Smooth muscle cell (in vitro differentiated cells): ENCODE measurements at regions not wholly inside any gene's neighbourhood (a gene's known extent, or its start where the extent isn't known, plus 50 kb on each side); places are given as distances from the start of the nearest gene placed in this dataset.

ENCODE experiments used
- DNase-seq: peaks from one replicate; lab custom pipeline; 2025; ENCODE audit not compliant: unreplicated experiment; lab: John Stamatoyannopoulos, UW
- H2AFZ ChIP-seq: fragments of 200-600 bp; sonication (generic); 2 replicates; pipeline ENCODE4 v1.6.0; 2016; ENCODE audit warnings: antibody characterized with exemption, low read depth, mild to moderate bottlenecking
- H3F3A ChIP-seq: fragments of 200-600 bp; sonication (generic); 2 replicates; pipeline ENCODE4 v1.6.0; 2017; ENCODE audit warnings: antibody characterized with exemption, low read depth
- H3K27ac ChIP-seq: fragments of 200-600 bp; sonication (generic); 2 replicates; pipeline ENCODE4 v1.5.1; 2016; ENCODE audit warnings: low read depth, mild to moderate bottlenecking
- H3K27me3 ChIP-seq: fragments of 200-600 bp; sonication (generic); 2 replicates; pipeline ENCODE4 v1.6.1; 2016; ENCODE audit warnings: low read depth, mild to moderate bottlenecking
- H3K36me3 ChIP-seq: fragments of 200-600 bp; sonication (generic); 2 replicates; pipeline ENCODE4 v1.5.1; 2016; ENCODE audit warnings: low read depth
- H3K4me1 ChIP-seq: fragments of 200-600 bp; sonication (generic); 2 replicates; pipeline ENCODE4 v1.5.1; 2016; ENCODE audit warnings: low read depth
- H3K4me2 ChIP-seq: fragments of 200-600 bp; sonication (generic); 2 replicates; pipeline ENCODE4 v1.6.0; 2016; ENCODE audit warnings: mild to moderate bottlenecking
- H3K4me3 ChIP-seq: fragments of 200-600 bp; sonication (generic); 2 replicates; pipeline ENCODE4 v1.5.1; 2016; ENCODE audit warnings: mild to moderate bottlenecking
- H3K79me2 ChIP-seq: fragments of 200-600 bp; sonication (generic); 2 replicates; pipeline ENCODE4 v1.6.0; 2016; ENCODE audit warnings: low read depth, mild to moderate bottlenecking
- H3K9ac ChIP-seq: fragments of 200-600 bp; sonication (generic); 2 replicates; pipeline ENCODE4 v1.6.0; 2016; ENCODE audit warnings: low read depth
- H3K9me3 ChIP-seq: fragments of 200-600 bp; sonication (generic); replicated peaks from 2 replicates; pipeline ENCODE4 v1.5.1; 2016; ENCODE audit warnings: low read depth
- H4K20me1 ChIP-seq: fragments of 200-600 bp; sonication (generic); 2 replicates; pipeline ENCODE4 v1.6.0; 2016; ENCODE audit warnings: low read depth
- CTCF ChIP-seq: fragments of 200-600 bp; sonication (generic); IDR thresholded peaks from 2 replicates; pipeline ENCODE4 v1.5.1; 2017; ENCODE audit warnings: borderline replicate concordance, mild to moderate bottlenecking, antibody characterized with exemption; ENCODE audit not compliant: insufficient read depth, poor library complexity, severe bottlenecking
- WGBS: methylation state at CpG from one replicate; pipeline ENCODE4 v1.1.7; 2016; ENCODE audit warnings: low lambda C conversion rate; 5-methylcytosine and 5-hydroxymethylcytosine counted together

- no peak for DNase-seq
- 48% methylated on average over 2 of the region's 2 CpGs for WGBS
- Histone ChIP-seq H4K20me1 (no peaks in the 10 kb centered on the region), H3K4me1 (no peaks in the 10 kb centered on the region), H3K79me2 (no peaks in the 10 kb centered on the region), H3K9me3 (no peaks in the 10 kb centered on the region), H3K4me3 (no peak overlapping the region), H2AFZ (no peak overlapping the region), H3K27me3 (no peaks in the 10 kb centered on the region), H3K27ac (no peak overlapping the region), H3K9ac (no peak overlapping the region), H3K4me2 (no peak overlapping the region), H3F3A (no peaks in the 10 kb centered on the region), H3K36me3 (no peaks in the 10 kb centered on the region)
- no peak for TF ChIP-seq CTCF
Measured at GRCh38 chr3:163852233-163852632, 1226.1 kb downstream of the SI start.

GRCh38 chr3:163838769-163839168 is 1239.5 kb downstream of the SI start:
- no peak overlapping the region for H3K4me3 ChIP-seq
- H4K20me1 ChIP-seq = no peaks in the 10 kb centered on the region
- DNase-seq = no peak
- no peak overlapping the region for H3K4me2 ChIP-seq
- 76% methylated on average over 4 of the region's 4 CpGs for WGBS
- no peak overlapping the region for H3K27ac ChIP-seq
- no peak overlapping the region for H2AFZ ChIP-seq
- no peaks in the 10 kb centered on the region for H3K79me2 ChIP-seq
- no peak for TF ChIP-seq CTCF
- no peaks in the 10 kb centered on the region for H3K27me3 ChIP-seq
- no peaks in the 10 kb centered on the region for H3K9me3 ChIP-seq
- no peak overlapping the region for H3K9ac ChIP-seq
- no peaks in the 10 kb centered on the region for H3K36me3 ChIP-seq
- no peaks in the 10 kb centered on the region for H3K4me1 ChIP-seq
- no peaks in the 10 kb centered on the region for H3F3A ChIP-seq

- 92% methylated on average over 2 of the region's 2 CpGs for WGBS
- Histone ChIP-seq H3K4me1 (no peaks in the 10 kb centered on the region), H3K9me3 (no peaks in the 10 kb centered on the region), H3K79me2 (no peaks in the 10 kb centered on the region), H3K36me3 (no peaks in the 10 kb centered on the region), H3K4me2 (no peak overlapping the region), H3K27ac (no peak overlapping the region), H4K20me1 (no peaks in the 10 kb centered on the region), H3K27me3 (no peaks in the 10 kb centered on the region), H3K9ac (no peak overlapping the region), H3F3A (no peaks in the 10 kb centered on the region), H3K4me3 (no peak overlapping the region), H2AFZ (no peak overlapping the region)
- no peak for TF ChIP-seq CTCF
- no peak for DNase-seq
Measured at GRCh38 chr3:163832547-163832946, 1245.7 kb downstream of the SI start.

- TF ChIP-seq CTCF = no peak
- H3K9me3 ChIP-seq = no peaks in the 10 kb centered on the region
- no peak overlapping the region for H3K27ac ChIP-seq
- H3K4me1 ChIP-seq = no peaks in the 10 kb centered on the region
- H3K4me2 ChIP-seq = no peak overlapping the region
- no peak overlapping the region for H2AFZ ChIP-seq
- no peaks in the 10 kb centered on the region for H3K27me3 ChIP-seq
- no peaks in the 10 kb centered on the region for H4K20me1 ChIP-seq
- no peaks in the 10 kb centered on the region for H3F3A ChIP-seq
- no peak overlapping the region for H3K9ac ChIP-seq
- no peaks in the 10 kb centered on the region for H3K36me3 ChIP-seq
- DNase-seq = no peak
- no peak overlapping the region for H3K4me3 ChIP-seq
- WGBS = 98% methylated on average over 1 of the region's 1 CpG
- no peaks in the 10 kb centered on the region for H3K79me2 ChIP-seq
Measured at GRCh38 chr3:163821841-163822240, 1256.5 kb downstream of the SI start.
